Upper lobe of right lung (tissue), 1 donor: ENCODE measurements at regions not wholly inside any gene's neighbourhood (a gene's known extent, or its start where the extent isn't known, plus 50 kb on each side); places are given as distances from the start of the nearest gene placed in this dataset.

Experiments
- ATAC-seq: fragments of 200-7000 bp; cut with Tn5 transposase; one replicate; pipeline ENCODE4 v1.9.1; 2020; ENCODE audit warnings: mild to moderate bottlenecking, moderate library complexity
- DNase-seq: peaks from one replicate; pipeline ENCODE4 v3.0.0-alpha.2; 2020
- H3K27ac ChIP-seq: fragments of 200-600 bp; one replicate; pipeline ENCODE4 v1.8.0; 2022
- H3K27me3 ChIP-seq: fragments of 200-600 bp; one replicate; pipeline ENCODE4 v1.8.0; 2022; ENCODE audit warnings: mild to moderate bottlenecking
- H3K36me3 ChIP-seq: fragments of 200-600 bp; one replicate; pipeline ENCODE4 v1.8.0; 2022
- H3K4me1 ChIP-seq: fragments of 200-600 bp; one replicate; pipeline ENCODE4 v1.8.0; 2022
- H3K4me3 ChIP-seq: fragments of 200-600 bp; one replicate; pipeline ENCODE4 v1.8.0; 2022; ENCODE audit warnings: mild to moderate bottlenecking
- H3K9me3 ChIP-seq: fragments of 200-600 bp; one replicate; pipeline ENCODE4 v1.8.0; 2022
- intact Hi-C: fragments of 100-400 bp; cut with DNase I; formaldehyde crosslinking; loops from one replicate; pipeline ENCODE4 v1.11.0; 2022
- TF ChIP-seq, protein P1 (sequence below): fragments of 200-600 bp; IDR thresholded peaks from one replicate; pipeline ENCODE4 v1.8.0; 2022; ENCODE audit warnings: antibody characterized with exemption
- donor health status: DM: no; HTN: yes; CAD: no; lungs with severe emphysema.

- ATAC-seq, result no peak
- DNase-seq, result no peak
- no peaks in the 10 kb centered on the region for H3K36me3 ChIP-seq
- TF ChIP-seq, protein P1, sequence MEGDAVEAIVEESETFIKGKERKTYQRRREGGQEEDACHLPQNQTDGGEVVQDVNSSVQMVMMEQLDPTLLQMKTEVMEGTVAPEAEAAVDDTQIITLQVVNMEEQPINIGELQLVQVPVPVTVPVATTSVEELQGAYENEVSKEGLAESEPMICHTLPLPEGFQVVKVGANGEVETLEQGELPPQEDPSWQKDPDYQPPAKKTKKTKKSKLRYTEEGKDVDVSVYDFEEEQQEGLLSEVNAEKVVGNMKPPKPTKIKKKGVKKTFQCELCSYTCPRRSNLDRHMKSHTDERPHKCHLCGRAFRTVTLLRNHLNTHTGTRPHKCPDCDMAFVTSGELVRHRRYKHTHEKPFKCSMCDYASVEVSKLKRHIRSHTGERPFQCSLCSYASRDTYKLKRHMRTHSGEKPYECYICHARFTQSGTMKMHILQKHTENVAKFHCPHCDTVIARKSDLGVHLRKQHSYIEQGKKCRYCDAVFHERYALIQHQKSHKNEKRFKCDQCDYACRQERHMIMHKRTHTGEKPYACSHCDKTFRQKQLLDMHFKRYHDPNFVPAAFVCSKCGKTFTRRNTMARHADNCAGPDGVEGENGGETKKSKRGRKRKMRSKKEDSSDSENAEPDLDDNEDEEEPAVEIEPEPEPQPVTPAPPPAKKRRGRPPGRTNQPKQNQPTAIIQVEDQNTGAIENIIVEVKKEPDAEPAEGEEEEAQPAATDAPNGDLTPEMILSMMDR, result no peak
- H3K4me3 ChIP-seq, result no peak overlapping the region
- no peaks in the 10 kb centered on the region for H3K27me3 ChIP-seq
- H3K27ac ChIP-seq, result no peak overlapping the region
- no peaks in the 10 kb centered on the region for H3K9me3 ChIP-seq
- intact Hi-C loops, result no loop called here
- no peaks in the 10 kb centered on the region for H3K4me1 ChIP-seq
These were observed 489.0 kb upstream of the ANKRD30A start for GRCh38 chr10:36636285-36636839.

DNA sequence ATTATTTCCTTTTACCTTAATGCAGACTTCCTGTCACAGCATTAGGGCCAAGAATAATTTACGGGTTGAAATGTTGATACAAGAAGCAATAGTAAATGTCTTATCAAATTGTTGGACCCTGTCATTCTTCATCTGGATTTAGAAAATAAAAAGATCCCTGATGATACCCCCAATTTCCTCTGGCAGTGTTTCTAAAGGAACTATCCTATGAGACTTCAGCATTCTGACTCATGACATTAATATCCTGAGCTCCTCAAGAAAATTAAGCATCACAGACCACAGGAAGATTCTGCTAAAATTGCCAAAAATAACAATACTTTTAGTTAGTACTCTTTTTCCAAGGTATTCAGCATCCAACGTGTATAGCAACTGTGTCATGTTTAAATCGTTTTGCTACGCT is 490.5 kb upstream of the ANKRD30A start:
- Histone ChIP-seq H3K4me1 (no peaks in the 10 kb centered on the region), H3K36me3 (no peaks in the 10 kb centered on the region)
- no peak for DNase-seq

DNA sequence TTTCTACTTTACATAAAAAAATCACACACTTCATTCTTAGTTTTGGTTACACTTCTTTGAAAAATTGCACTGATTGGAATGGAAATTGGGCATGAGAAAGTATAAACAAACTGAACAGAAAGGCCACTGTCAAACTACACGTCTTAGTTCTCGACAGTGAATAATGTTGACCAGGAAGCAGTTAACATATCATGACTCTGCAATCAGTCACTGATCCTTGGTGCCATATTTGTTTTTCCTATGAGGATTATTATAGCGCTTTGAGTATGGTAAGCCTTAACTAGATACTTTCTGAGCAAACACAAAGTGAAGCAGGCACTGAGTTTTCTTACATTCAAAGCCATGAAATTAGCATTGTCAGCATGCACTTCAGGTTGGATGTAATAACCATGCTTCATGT is 495.1 kb upstream of the ANKRD30A start:
- intact Hi-C loops, result no loop called here
- H3K27ac ChIP-seq, result no peak overlapping the region
- H3K4me3 ChIP-seq, result no peak overlapping the region
- TF ChIP-seq, protein P1, result no peak
- H3K36me3 ChIP-seq, result no peaks in the 10 kb centered on the region
- no peaks in the 10 kb centered on the region for H3K27me3 ChIP-seq
- ATAC-seq (no peak), DNase-seq (no peak)
- H3K4me1 ChIP-seq, result no peaks in the 10 kb centered on the region
- no peaks in the 10 kb centered on the region for H3K9me3 ChIP-seq

More for the DNA sequence above, 490.5 kb upstream of the ANKRD30A start:
- ATAC-seq, result no peak
- H3K4me3 ChIP-seq, result no peak overlapping the region
- intact Hi-C loops, result no loop called here
- no peaks in the 10 kb centered on the region for H3K27me3 ChIP-seq
- TF ChIP-seq, protein P1, result no peak
- H3K9me3 ChIP-seq, result no peaks in the 10 kb centered on the region
- H3K27ac ChIP-seq, result no peak overlapping the region

- intact Hi-C loops, result no loop called here
- H3K27ac ChIP-seq, result no peak overlapping the region
- no peaks in the 10 kb centered on the region for H3K4me1 ChIP-seq
These were observed 495.9 kb upstream of the ANKRD30A start for GRCh38 chr10:36629476-36629875.

DNA sequence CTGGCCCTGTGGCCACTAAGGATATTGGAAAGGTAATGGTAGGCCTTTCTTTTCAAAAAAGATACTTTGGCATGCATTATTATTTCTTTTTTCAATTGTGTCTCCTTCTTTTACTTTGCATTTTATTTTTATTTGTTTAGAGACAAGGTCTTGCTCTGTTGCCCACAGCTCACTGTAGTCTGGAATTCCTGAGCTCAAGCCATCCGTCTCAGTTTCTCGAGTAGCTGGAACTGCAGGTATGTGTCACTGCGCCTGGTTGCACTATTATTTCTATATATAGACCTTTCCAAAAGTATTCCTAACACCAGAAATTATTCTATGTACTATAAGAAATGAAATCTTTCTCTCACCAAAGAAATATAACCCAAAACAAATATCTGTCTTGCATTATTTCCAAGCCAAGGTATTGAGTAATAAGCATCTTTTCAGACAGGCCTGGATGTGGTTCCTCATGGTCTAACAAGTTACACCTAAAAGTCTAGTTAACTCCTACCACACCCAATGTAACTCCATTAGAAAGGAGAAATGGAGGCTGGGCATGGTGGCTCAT is 500.8 kb upstream of the ANKRD30A start:
- Histone ChIP-seq H3K36me3 (no peaks in the 10 kb centered on the region), H3K27me3 (no peaks in the 10 kb centered on the region), H3K27ac (no peak overlapping the region), H3K4me1 (no peaks in the 10 kb centered on the region), H3K4me3 (no peak overlapping the region), H3K9me3 (no peaks in the 10 kb centered on the region)
- intact Hi-C loops, result no loop called here
- ATAC-seq (no peak), DNase-seq (no peak)
- TF ChIP-seq, protein P1, result no peak

More at GRCh38 chr10:36629476-36629875, 495.9 kb upstream of the ANKRD30A start:
- no peak overlapping the region for H3K4me3 ChIP-seq
- H3K27me3 ChIP-seq, result no peaks in the 10 kb centered on the region
- DNase-seq (no peak), ATAC-seq (no peak)
- H3K9me3 ChIP-seq, result no peaks in the 10 kb centered on the region
- TF ChIP-seq, protein P1, result no peak
- no peaks in the 10 kb centered on the region for H3K36me3 ChIP-seq

GRCh38 chr10:36621346-36621745 is 504.1 kb upstream of the ANKRD30A start:
- H3K4me1 ChIP-seq, result no peaks in the 10 kb centered on the region
- ATAC-seq, result no peak
- H3K4me3 ChIP-seq, result no peak overlapping the region
- TF ChIP-seq, protein P1, result no peak
- H3K36me3 ChIP-seq, result no peaks in the 10 kb centered on the region
- H3K27me3 ChIP-seq, result no peaks in the 10 kb centered on the region
- no peak overlapping the region for H3K27ac ChIP-seq
- H3K9me3 ChIP-seq, result no peaks in the 10 kb centered on the region
- intact Hi-C loops, result no loop called here
- no peak for DNase-seq
